Endothelial cell of umbilical vein (primary cell): ENCODE measurements at regions not wholly inside any gene's neighbourhood (a gene's known extent, or its start where the extent isn't known, plus 50 kb on each side); places are given as distances from the start of the nearest gene placed in this dataset.
A peak's percentile ranks its signal among the peaks of the same experiment; 100 is the strongest.

Source experiments
- BruUV-seq: library from RNA; stranded (reverse); fragments of 400-500 nt; replicated peaks from 2 replicates; lab custom pipeline; 2021; lab: Mats Ljungman, UMichigan
- CTCF ChIA-PET: fragments of 300-600, 350-600 bp; sonication (Branson Sonifier 250); formaldehyde crosslinking; loops from one replicate; lab custom pipeline; 2021; ENCODE audit warnings: antibody characterized with exemption, inconsistent platforms; lab: Charles Lee
- POLR2A ChIA-PET: fragments of 300-600, 350-600 bp; sonication (Branson Sonifier 250); formaldehyde crosslinking; loops from one replicate; lab custom pipeline; 2021; ENCODE audit warnings: antibody characterized with exemption, inconsistent platforms; lab: Charles Lee
- DNase-seq: peaks from one replicate; pipeline ENCODE4 v3.0.0-alpha.2; 2011; ENCODE audit warnings: low read depth, low spot score
- FAIRE-seq: peaks from 2 replicates; lab custom pipeline; 2011; peaks lifted over from hg19 to GRCh38; lab: Jason Lieb, UNC
- H2AFZ ChIP-seq: 2 replicates; pipeline ENCODE4 v1.6.0; 2012; ENCODE audit warnings: low read depth, low read length, control low read depth, inconsistent platforms
- H3K27ac ChIP-seq: 2 replicates; pipeline ENCODE4 v1.5.1; 2011; ENCODE audit warnings: low read depth, mild to moderate bottlenecking, control low read depth, low read length, moderate library complexity; ENCODE audit not compliant: insufficient read depth
- H3K27me3 ChIP-seq, 2 experiments: 2 replicates each; pipeline versions ENCODE4 v1.6.0 to v1.6.1; 2011; ENCODE audit warnings: low read length in 2 of 2, mixed read lengths in 1 of 2; ENCODE audit not compliant: control insufficient read depth in 2 of 2, insufficient read depth in 2 of 2
- H3K36me3 ChIP-seq, 2 experiments: 2 replicates in 1 of 2; 3 replicates in 1 of 2; pipeline ENCODE4 v1.5.1; 2011; ENCODE audit warnings: low read length in 2 of 2, mild to moderate bottlenecking in 1 of 2, moderate library complexity in 1 of 2; ENCODE audit not compliant: control insufficient read depth in 2 of 2, insufficient read depth in 2 of 2; ENCODE audit errors: extremely low read depth in 1 of 2
- H3K4me1 ChIP-seq: 3 replicates; pipeline ENCODE4 v1.5.1; 2011; ENCODE audit warnings: mild to moderate bottlenecking, low read length; ENCODE audit not compliant: control insufficient read depth, insufficient read depth; ENCODE audit errors: extremely low read depth
- H3K4me2 ChIP-seq: 2 replicates; pipeline ENCODE4 v1.6.1; 2011; ENCODE audit warnings: low read length, control low read depth, mixed read lengths; ENCODE audit not compliant: insufficient read depth
- H3K4me3 ChIP-seq, 3 experiments: fragments of 200-600 bp in 1 of 3; sonication (generic), shearing (Covaris generic) in 1 of 3; replicated peaks in 1 of 3; 2 replicates each; pipeline ENCODE4 v1.5.1; 2011 to 2016; ENCODE audit warnings: control low read depth in 3 of 3, low read length in 3 of 3, mild to moderate bottlenecking in 2 of 3, inconsistent platforms in 1 of 3, low read depth in 1 of 3, moderate library complexity in 1 of 3; ENCODE audit not compliant: insufficient read depth in 1 of 3
- H3K79me2 ChIP-seq: 2 replicates; pipeline ENCODE4 v1.6.0; 2012; ENCODE audit warnings: low read length, inconsistent platforms; ENCODE audit not compliant: control insufficient read depth, insufficient read depth
- H3K9ac ChIP-seq: replicated peaks from 2 replicates; pipeline ENCODE3; 2011; ENCODE audit warnings: low read length, control low read depth; ENCODE audit not compliant: insufficient read depth; ENCODE audit errors: extremely low read depth
- H3K9me1 ChIP-seq: replicated peaks from 3 replicates; pipeline ENCODE4 v1.6.0; 2011; ENCODE audit warnings: mild to moderate bottlenecking, low read length; ENCODE audit not compliant: control insufficient read depth, insufficient read depth; ENCODE audit errors: extremely low read depth
- H3K9me3 ChIP-seq: replicated peaks from 2 replicates; pipeline ENCODE4 v1.5.1; 2012; ENCODE audit warnings: low read length, inconsistent platforms; ENCODE audit not compliant: control insufficient read depth, insufficient read depth
- H4K20me1 ChIP-seq: replicated peaks from 2 replicates; pipeline ENCODE3; 2011; ENCODE audit warnings: mild to moderate bottlenecking, low read length; ENCODE audit not compliant: control insufficient read depth, insufficient read depth; ENCODE audit errors: extremely low read depth
- CTCF ChIP-seq, 2 donors: IDR thresholded peaks; 1 replicate in 1 of 2; 2 replicates in 1 of 2; pipeline ENCODE4 v1.5.1; 2011; ENCODE audit warnings: low read length in 2 of 2, mild to moderate bottlenecking in 2 of 2, moderate library complexity in 2 of 2, control low read depth in 1 of 2, inconsistent platforms in 1 of 2, low read depth in 1 of 2; ENCODE audit not compliant: insufficient read depth in 1 of 2; ENCODE audit errors: extremely low read depth in 1 of 2
- EZH2 ChIP-seq: IDR thresholded peaks from 2 replicates; pipeline ENCODE4 v1.6.1; 2012; ENCODE audit warnings: borderline replicate concordance, low read depth, mild to moderate bottlenecking, moderate library complexity, low read length, inconsistent platforms; ENCODE audit not compliant: severe bottlenecking
- FOS ChIP-seq: IDR thresholded peaks from 2 replicates; pipeline ENCODE4 v1.6.1; 2011; ENCODE audit warnings: mild to moderate bottlenecking, low read length, moderate library complexity, borderline replicate concordance; ENCODE audit not compliant: insufficient read depth
- JUN ChIP-seq: IDR thresholded peaks from 2 replicates; pipeline ENCODE4 v1.6.1; 2011; ENCODE audit warnings: borderline replicate concordance, low read depth; ENCODE audit not compliant: insufficient read length, insufficient read depth
- MYC ChIP-seq: IDR thresholded peaks from one replicate; pipeline ENCODE4 v1.6.1; 2011; ENCODE audit warnings: mild to moderate bottlenecking, low read depth, low read length
- POLR2AphosphoS5 ChIP-seq: IDR thresholded peaks from 2 replicates; pipeline ENCODE4 v1.6.1; 2012; ENCODE audit warnings: low read depth, mild to moderate bottlenecking, control low read depth, low read length, moderate library complexity; ENCODE audit not compliant: insufficient read depth
- dilution Hi-C: fragments of 300-500 bp; cut with MboI; formaldehyde crosslinking; loops from one replicate; pipeline ENCODE4 v1.15.0; 2019; ENCODE audit warnings: low sequenced_read_pairs; ENCODE audit not compliant: extremely low pct_ligation_motif_present
- intact Hi-C: fragments of 100-400 bp; cut with micrococcal nuclease; formaldehyde crosslinking; loops from one replicate; pipeline ENCODE4 v1.10.0; 2022

DNA sequence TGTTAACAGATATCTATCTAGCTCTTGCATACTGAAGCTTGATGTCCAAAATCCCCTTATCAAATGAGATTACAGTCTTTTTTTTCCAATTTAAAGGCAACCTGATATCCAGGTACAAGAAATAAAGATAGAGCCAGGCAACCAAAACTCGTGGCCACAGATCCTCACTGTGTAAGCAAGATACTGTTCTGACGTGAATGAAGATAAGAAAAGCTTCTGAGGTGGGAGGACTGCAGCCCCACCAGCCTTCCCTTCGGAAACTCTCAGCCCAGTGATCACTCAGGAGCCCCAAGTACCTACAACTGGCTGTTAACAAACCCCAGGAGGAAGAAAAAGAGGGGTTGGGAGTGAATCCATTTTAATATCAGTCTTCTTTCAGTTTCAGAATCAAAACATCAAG, 191.6 kb downstream of the EFNB2 start:
- no peak for TF ChIP-seq JUN
- no peak for TF ChIP-seq MYC
- Histone ChIP-seq H3K9ac (no peak overlapping the region), H3K36me3 (no peaks in the 10 kb centered on the region), H3K4me2 (no peak overlapping the region), H3K9me3 (no peaks in the 10 kb centered on the region), H3K4me3 (no peak overlapping the region), H2AFZ (peak overlapping the region; percentile 38), H3K27ac (no peak overlapping the region), H3K9me1 (no peaks in the 10 kb centered on the region), H3K79me2 (no peaks in the 10 kb centered on the region), H3K4me1 (peaks cover 16% of the 10 kb centered on the region), H3K27me3 (no peaks in the 10 kb centered on the region), H4K20me1 (no peaks in the 10 kb centered on the region)
- DNase-seq: peak; percentile 7
- ChIA-PET CTCF (interaction anchor here (1.2 kb wide), 1 partner anchor 51 kb away, joined by 3 read pairs; no protein-coding TSS in a partner anchor), POLR2A (no interaction called here)
- BruUV-seq: no TSS peak
- dilution Hi-C loops (no loop called here), intact Hi-C loops (loop anchor here (10.0 kb wide), 1 partner anchor 899 kb away; no protein-coding TSS in a partner anchor)
- no peak for FAIRE-seq

DNA sequence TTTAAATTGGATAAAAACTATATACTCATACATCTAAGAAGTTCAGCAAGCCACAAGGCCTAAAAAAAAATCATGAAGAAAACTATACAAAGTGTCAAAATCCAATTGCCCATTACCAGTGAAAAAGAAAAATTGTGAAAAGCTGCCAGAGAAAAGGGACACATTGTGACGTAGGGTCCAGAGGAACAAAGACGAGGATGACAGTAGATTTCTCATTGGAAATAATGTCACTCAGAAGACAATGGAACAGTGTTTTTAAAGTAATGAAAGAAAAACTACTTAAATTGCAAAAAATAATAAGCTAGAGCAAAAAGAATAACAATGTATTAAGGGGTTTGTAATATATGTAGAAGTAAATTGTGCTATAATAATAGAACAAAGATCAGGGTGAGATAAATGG, 195.2 kb downstream of the EFNB2 start:
- Histone ChIP-seq H3K4me2 (no peak overlapping the region), H3K27ac (no peak overlapping the region), H3K79me2 (no peaks in the 10 kb centered on the region), H3K4me1 (no peaks in the 10 kb centered on the region), H3K9me1 (no peaks in the 10 kb centered on the region), H3K9me3 (no peaks in the 10 kb centered on the region), H2AFZ (no peak overlapping the region), H3K9ac (no peak overlapping the region), H3K27me3 (no peaks in the 10 kb centered on the region), H3K36me3 (no peaks in the 10 kb centered on the region), H3K4me3 (no peak overlapping the region), H4K20me1 (no peaks in the 10 kb centered on the region)
- ChIA-PET POLR2A (no interaction called here), CTCF (no interaction called here)
- no TSS peak for BruUV-seq
- dilution Hi-C loops (no loop called here), intact Hi-C loops (loop anchor here (10.0 kb wide), 1 partner anchor 895 kb away; no protein-coding TSS in a partner anchor)
- DNase-seq (no peak), FAIRE-seq (no peak)
- TF ChIP-seq POLR2AphosphoS5: no peak
- TF ChIP-seq EZH2: no peak
- TF ChIP-seq FOS: no peak
- no peak for TF ChIP-seq CTCF (IDR thresholded peaks at IDR 0.05; ENCODE audit: extremely low read depth in 1 of 2, insufficient read depth in 1 of 2, low read depth in 1 of 2, low read length in 2 of 2)
